Karpas-422 (cell line): ENCODE measurements at regions not wholly inside any gene's neighbourhood (a gene's known extent, or its start where the extent isn't known, plus 50 kb on each side); places are given as distances from the start of the nearest gene placed in this dataset.
"Not testable (repeated sequence)": the region's sequence is repeated elsewhere in the genome, so short reads cannot be mapped to it uniquely, and the experiment has no call there.

Experiments used
- DNase-seq: peaks from one replicate; pipeline ENCODE4 v3.0.0-alpha.2; 2015
- H2AFZ ChIP-seq: fragments of 200-600 bp; sonication (generic); 2 replicates; pipeline ENCODE4 v1.6.1; 2014; ENCODE audit warnings: antibody characterized with exemption, low read length, mixed read lengths
- H3K27ac ChIP-seq: fragments of 200-600 bp; sonication (generic); 2 replicates; pipeline ENCODE4 v1.5.1; 2014; ENCODE audit warnings: mild to moderate bottlenecking, low read length, moderate library complexity
- H3K27me3 ChIP-seq: fragments of 200-600 bp; sonication (generic); 2 replicates; pipeline ENCODE4 v1.6.1; 2014; ENCODE audit warnings: low read length, mixed read lengths
- H3K36me3 ChIP-seq: fragments of 200-600 bp; sonication (generic); 2 replicates; pipeline ENCODE4 v1.6.1; 2014; ENCODE audit warnings: low read length, mixed read lengths; ENCODE audit not compliant: insufficient read depth
- H3K4me1 ChIP-seq: fragments of 200-600 bp; sonication (generic); 2 replicates; pipeline ENCODE4 v1.6.1; 2014; ENCODE audit warnings: mild to moderate bottlenecking, low read length, mixed read lengths
- H3K4me2 ChIP-seq: fragments of 200-600 bp; sonication (generic); 2 replicates; pipeline ENCODE4 v1.6.1; 2014; ENCODE audit warnings: low read length, low read depth, mild to moderate bottlenecking; ENCODE audit not compliant: poor library complexity, severe bottlenecking
- H3K4me3 ChIP-seq: fragments of 200-600 bp; sonication (generic); 2 replicates; pipeline ENCODE4 v1.5.1; 2014; ENCODE audit warnings: mild to moderate bottlenecking, antibody characterized with exemption, low read length, mixed read lengths
- H3K79me2 ChIP-seq: fragments of 200-600 bp; sonication (generic); 2 replicates; pipeline ENCODE4 v1.6.1; 2014; ENCODE audit warnings: mild to moderate bottlenecking, low read length, mixed read lengths
- H3K9ac ChIP-seq: fragments of 200-600 bp; sonication (generic); 2 replicates; pipeline ENCODE4 v1.6.0; 2014; ENCODE audit warnings: low read length
- H3K9me2 ChIP-seq: fragments of 200-600 bp; sonication (generic), shearing (Covaris generic); replicated peaks from 2 replicates; pipeline ENCODE4 v1.6.0; 2014; ENCODE audit warnings: mild to moderate bottlenecking, low read length, moderate library complexity; ENCODE audit not compliant: insufficient read depth
- H3K9me3 ChIP-seq: fragments of 300-700, 200-600 bp; sonication (generic); 2 replicates; pipeline ENCODE4 v1.6.1; 2014; ENCODE audit warnings: low read length, mixed read lengths
- H4K20me1 ChIP-seq: fragments of 200-600 bp; sonication (generic); 2 replicates; pipeline ENCODE4 v1.6.1; 2014; ENCODE audit warnings: mild to moderate bottlenecking, antibody characterized with exemption, low read length, low read depth; ENCODE audit not compliant: insufficient read depth

GRCh38 chr1:117767756-117768155 lies 161.7 kb downstream of the GDAP2 start:
- H3K27ac ChIP-seq, H2AFZ ChIP-seq, H4K20me1 ChIP-seq, H3K9me2 ChIP-seq, H3K36me3 ChIP-seq, H3K4me1 ChIP-seq, H3K9ac ChIP-seq, H3K4me3 ChIP-seq, H3K79me2 ChIP-seq, H3K27me3 ChIP-seq, DNase-seq, H3K4me2 ChIP-seq: not testable (repeated sequence)
- peaks cover 21% of the 10 kb centered on the region for H3K9me3 ChIP-seq

- DNase-seq, result peak; percentile 48
- no peaks in the 10 kb centered on the region for H3K27me3 ChIP-seq
These were observed 158.4 kb downstream of the GDAP2 start for GRCh38 chr1:117770981-117771531.

GRCh38 chr1:117779364-117779763 lies 150.1 kb downstream of the GDAP2 start:
- no peak for DNase-seq
- Histone ChIP-seq H3K9ac (no peak overlapping the region), H3K27ac (no peak overlapping the region), H3K4me3 (no peak overlapping the region), H3K4me2 (no peak overlapping the region), H3K36me3 (no peaks in the 10 kb centered on the region), H3K79me2 (no peaks in the 10 kb centered on the region), H3K9me2 (no peaks in the 10 kb centered on the region), H2AFZ (no peak overlapping the region), H4K20me1 (no peaks in the 10 kb centered on the region), H3K4me1 (no peaks in the 10 kb centered on the region), H3K27me3 (no peaks in the 10 kb centered on the region), H3K9me3 (no peaks in the 10 kb centered on the region)

More at GRCh38 chr1:117770981-117771531, 158.4 kb downstream of the GDAP2 start:
- H3K79me2 ChIP-seq, result no peaks in the 10 kb centered on the region
- no peak overlapping the region for H3K4me2 ChIP-seq
- H4K20me1 ChIP-seq, result no peaks in the 10 kb centered on the region
- H2AFZ ChIP-seq, result no peak overlapping the region
- H3K4me1 ChIP-seq, result no peaks in the 10 kb centered on the region
- no peaks in the 10 kb centered on the region for H3K9me2 ChIP-seq
- H3K9ac ChIP-seq, result no peak overlapping the region
- peaks cover 21% of the 10 kb centered on the region for H3K9me3 ChIP-seq
- H3K27ac ChIP-seq, result no peak overlapping the region
- no peak overlapping the region for H3K4me3 ChIP-seq
- H3K36me3 ChIP-seq, result no peaks in the 10 kb centered on the region

- Histone ChIP-seq H3K4me3 (no peak overlapping the region), H3K4me1 (no peaks in the 10 kb centered on the region), H3K4me2 (no peak overlapping the region), H3K9me2 (no peaks in the 10 kb centered on the region), H3K36me3 (no peaks in the 10 kb centered on the region), H3K79me2 (no peaks in the 10 kb centered on the region), H4K20me1 (no peaks in the 10 kb centered on the region), H3K27ac (no peak overlapping the region), H3K27me3 (no peaks in the 10 kb centered on the region), H3K9me3 (no peaks in the 10 kb centered on the region), H3K9ac (no peak overlapping the region), H2AFZ (no peak overlapping the region)
- DNase-seq, result no peak
These were observed 148.5 kb downstream of the GDAP2 start for GRCh38 chr1:117780687-117781475.

GRCh38 chr1:117782056-117782455 lies 147.4 kb downstream of the GDAP2 start:
- H2AFZ ChIP-seq, result no peak overlapping the region
- no peaks in the 10 kb centered on the region for H3K9me3 ChIP-seq
- H3K9ac ChIP-seq, result no peak overlapping the region
- no peaks in the 10 kb centered on the region for H3K27me3 ChIP-seq
- no peaks in the 10 kb centered on the region for H3K36me3 ChIP-seq
- H3K79me2 ChIP-seq, result no peaks in the 10 kb centered on the region
- H3K9me2 ChIP-seq, result no peaks in the 10 kb centered on the region
- H3K4me3 ChIP-seq, result no peak overlapping the region
- no peaks in the 10 kb centered on the region for H4K20me1 ChIP-seq
- DNase-seq, result no peak
- H3K4me1 ChIP-seq, result no peaks in the 10 kb centered on the region
- H3K4me2 ChIP-seq, result no peak overlapping the region
- H3K27ac ChIP-seq, result no peak overlapping the region

DNA sequence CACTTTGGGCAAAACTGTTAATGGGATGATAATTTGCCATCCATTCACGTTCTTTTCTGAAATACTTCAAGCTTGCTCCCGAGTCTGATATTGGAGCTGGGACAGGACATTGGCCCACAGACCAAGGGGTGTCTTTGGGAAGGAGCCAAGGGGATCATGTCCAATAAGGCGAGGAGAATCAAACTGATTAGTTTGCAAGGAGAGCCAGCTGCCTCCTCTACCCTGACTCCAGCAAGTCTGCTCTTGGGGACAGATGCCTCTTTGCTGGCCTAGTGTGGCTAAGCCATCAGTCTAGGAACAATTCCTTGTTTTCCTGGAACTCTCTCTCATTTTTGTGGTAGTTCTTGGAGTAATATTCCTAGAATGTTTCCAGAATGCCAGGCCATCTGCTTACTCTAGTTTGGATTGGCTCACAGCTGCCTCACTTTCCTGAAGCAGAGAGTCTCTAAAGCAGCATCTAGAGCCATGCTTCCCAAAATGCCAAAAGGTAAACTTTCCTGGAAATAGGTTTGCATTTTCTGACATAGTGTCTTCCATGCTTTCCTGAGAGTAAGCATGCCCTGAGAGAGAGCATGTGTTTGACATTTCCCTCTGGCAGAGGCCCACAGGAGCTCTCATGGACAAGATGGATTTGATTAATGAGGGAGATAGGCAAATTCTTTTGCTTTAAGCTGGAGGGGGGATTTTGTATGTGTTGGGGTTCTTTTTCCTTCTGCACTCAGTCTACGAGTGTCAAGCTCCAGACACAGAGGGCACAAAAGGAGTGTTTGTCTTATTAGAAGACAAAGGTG lies 145.6 kb downstream of the GDAP2 start:
- H3K27ac ChIP-seq, result no peak overlapping the region
- no peaks in the 10 kb centered on the region for H3K9me3 ChIP-seq
- no peak overlapping the region for H3K9ac ChIP-seq
- H2AFZ ChIP-seq, result no peak overlapping the region
- DNase-seq, result no peak
- H4K20me1 ChIP-seq, result no peaks in the 10 kb centered on the region
- no peaks in the 10 kb centered on the region for H3K27me3 ChIP-seq
- H3K4me2 ChIP-seq, result no peak overlapping the region
- no peaks in the 10 kb centered on the region for H3K36me3 ChIP-seq
- no peaks in the 10 kb centered on the region for H3K9me2 ChIP-seq
- H3K4me3 ChIP-seq, result no peak overlapping the region
- H3K79me2 ChIP-seq, result no peaks in the 10 kb centered on the region
- H3K4me1 ChIP-seq, result no peaks in the 10 kb centered on the region

DNA sequence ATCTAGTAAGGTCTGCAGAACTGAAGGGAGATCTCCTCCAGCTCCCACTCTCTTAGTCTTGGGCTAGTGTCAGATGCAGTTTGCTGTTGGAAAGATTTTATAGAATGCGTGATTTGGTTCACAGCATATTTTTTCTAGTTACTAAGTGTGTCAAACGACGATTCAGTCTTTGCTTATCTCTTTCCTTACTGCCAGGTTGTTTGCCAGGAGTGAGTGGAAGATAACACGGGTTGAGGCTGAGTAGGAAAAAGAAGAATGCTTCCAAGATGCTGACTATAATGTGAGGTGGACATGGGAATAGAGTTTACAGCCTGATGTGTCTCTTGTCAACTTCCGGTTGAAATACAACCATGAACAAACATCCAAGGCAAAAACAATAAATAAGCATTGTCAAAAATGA lies 141.4 kb downstream of the GDAP2 start:
- H3K36me3 ChIP-seq, result no peaks in the 10 kb centered on the region
- H3K27me3 ChIP-seq, result no peaks in the 10 kb centered on the region
- no peaks in the 10 kb centered on the region for H3K4me1 ChIP-seq
- H3K9ac ChIP-seq, result no peak overlapping the region
- H3K4me3 ChIP-seq, result no peak overlapping the region
- no peak overlapping the region for H3K27ac ChIP-seq
- H3K79me2 ChIP-seq, result no peaks in the 10 kb centered on the region
- H3K9me2 ChIP-seq, result no peaks in the 10 kb centered on the region
- DNase-seq, result no peak
- no peaks in the 10 kb centered on the region for H4K20me1 ChIP-seq
- no peak overlapping the region for H3K4me2 ChIP-seq
- no peaks in the 10 kb centered on the region for H3K9me3 ChIP-seq
- no peak overlapping the region for H2AFZ ChIP-seq

- H3K4me3 ChIP-seq, result no peak overlapping the region
- no peaks in the 10 kb centered on the region for H4K20me1 ChIP-seq
- H3K36me3 ChIP-seq, result no peaks in the 10 kb centered on the region
- H3K4me1 ChIP-seq, result no peaks in the 10 kb centered on the region
- no peak overlapping the region for H3K4me2 ChIP-seq
- no peaks in the 10 kb centered on the region for H3K9me2 ChIP-seq
- no peaks in the 10 kb centered on the region for H3K9me3 ChIP-seq
- no peak for DNase-seq
- no peaks in the 10 kb centered on the region for H3K27me3 ChIP-seq
- H3K79me2 ChIP-seq, result no peaks in the 10 kb centered on the region
- no peak overlapping the region for H3K27ac ChIP-seq
- no peak overlapping the region for H3K9ac ChIP-seq
- H2AFZ ChIP-seq, result no peak overlapping the region
These were observed 136.0 kb downstream of the GDAP2 start for GRCh38 chr1:117793413-117793812.
